ENCODE measurements at regions not wholly inside any gene's neighbourhood (a gene's known extent, or its start where the extent isn't known, plus 50 kb on each side); places are given as distances from the start of the nearest gene placed in this dataset.
"Not testable (repeated sequence)": the region's sequence is repeated elsewhere in the genome, so short reads cannot be mapped to it uniquely, and the experiment has no call there.

- no peak for DNase-seq (ENCODE audit: low read depth in 3 of 3, low spot score in 2 of 3)
These were observed 91.6 kb upstream of the COL1A2 start for GRCh38 chr7:94303118-94303517.

DNA sequence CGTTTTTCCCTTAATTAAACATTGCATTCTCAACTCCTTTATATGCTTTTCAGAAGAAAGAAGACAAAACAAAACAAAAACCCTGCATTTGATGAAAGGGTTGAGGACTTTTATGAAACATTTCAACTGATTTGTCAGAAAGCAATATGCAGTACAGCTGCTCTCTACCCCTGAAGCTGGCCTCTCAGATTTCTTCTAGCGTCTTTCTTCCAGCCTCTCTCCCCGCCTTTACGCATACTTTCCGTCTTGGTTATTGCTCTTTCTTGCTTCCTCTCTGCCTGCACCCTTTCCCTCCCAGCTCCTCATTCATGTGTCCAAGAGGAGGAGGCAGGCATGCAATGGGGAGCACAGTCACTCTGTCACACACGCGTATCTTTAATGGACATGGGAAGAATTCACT is 91.0 kb upstream of the COL1A2 start:
- peak in 2 of 3 donors; percentile 63 to 69 for DNase-seq (ENCODE audit: low read depth in 3 of 3, low spot score in 2 of 3)

- DNase-seq (ENCODE audit: low read depth in 3 of 3, low spot score in 2 of 3), result no peak
These were observed 89.8 kb upstream of the COL1A2 start for GRCh38 chr7:94304878-94305277.

DNA sequence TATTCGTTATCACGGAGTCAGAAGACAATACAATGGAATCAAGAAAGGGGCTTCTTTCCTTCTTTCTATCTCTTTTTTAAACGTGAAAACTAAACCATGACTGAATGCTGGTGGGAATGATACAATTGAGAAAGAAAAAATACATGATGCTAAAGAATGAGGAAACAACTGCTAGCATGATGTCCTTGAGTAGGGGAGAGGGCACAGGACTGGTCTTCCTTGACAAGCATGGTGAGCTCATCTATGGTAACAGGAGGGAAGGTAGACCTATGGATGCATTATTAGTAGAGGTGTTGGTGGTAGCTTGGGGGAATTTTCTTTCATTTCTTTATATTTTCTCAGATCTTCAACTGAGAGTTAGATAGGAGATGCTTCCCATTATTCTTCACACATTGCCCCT is 88.9 kb upstream of the COL1A2 start:
- no peak for DNase-seq (ENCODE audit: low read depth in 3 of 3, low spot score in 2 of 3)

DNA sequence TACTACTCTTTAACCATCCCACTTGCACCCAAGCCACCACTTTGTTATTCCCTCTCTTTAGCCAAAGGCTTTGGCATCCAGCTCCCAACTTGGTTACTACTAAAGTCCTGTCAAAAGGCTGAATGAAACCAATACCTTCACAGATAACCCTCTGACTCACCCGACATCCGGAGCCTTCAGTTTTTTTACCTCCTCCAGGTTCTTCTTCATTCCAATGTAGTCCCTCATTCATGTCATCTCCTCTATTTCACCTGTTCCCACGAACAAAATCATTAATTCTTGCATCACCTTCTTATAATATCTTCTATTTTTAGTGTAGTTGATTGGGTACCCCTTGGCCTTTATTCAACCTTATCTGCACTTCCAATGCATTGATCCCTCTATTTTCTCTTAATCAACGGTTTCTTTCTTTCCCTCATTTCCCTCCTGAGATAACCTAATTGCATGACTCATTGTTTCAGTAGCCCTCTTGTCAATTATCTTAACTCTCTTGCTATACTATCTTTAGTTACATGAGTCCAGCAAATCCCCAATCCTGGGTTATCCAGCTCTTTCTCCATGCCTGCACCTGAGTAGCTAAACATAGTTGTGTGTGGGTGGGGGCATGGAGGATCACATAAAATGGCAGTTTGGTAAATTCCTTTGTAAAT is 87.2 kb upstream of the COL1A2 start:
- no peak for DNase-seq (ENCODE audit: low read depth in 3 of 3, low spot score in 2 of 3)

DNA sequence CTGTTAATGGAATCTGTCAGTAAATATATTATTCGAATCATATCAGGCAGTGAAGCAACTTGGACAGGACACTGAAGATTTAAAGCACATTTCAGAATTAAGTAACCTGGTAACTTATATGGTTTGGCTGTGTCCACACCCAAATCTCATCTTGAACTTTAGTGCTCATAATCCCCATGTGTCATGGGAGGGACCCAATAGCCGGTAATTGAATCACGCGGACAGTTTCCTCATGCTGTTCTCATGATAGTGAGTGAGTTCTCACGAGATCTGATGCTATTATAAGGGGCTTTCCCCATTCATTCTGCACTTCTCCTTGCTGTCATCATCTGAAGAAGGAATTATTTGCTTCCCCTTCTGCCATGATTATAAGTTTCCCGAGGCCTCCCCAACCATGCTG is 83.2 kb upstream of the COL1A2 start:
- DNase-seq (ENCODE audit: low read depth in 3 of 3, low spot score in 2 of 3), result no peak

DNA sequence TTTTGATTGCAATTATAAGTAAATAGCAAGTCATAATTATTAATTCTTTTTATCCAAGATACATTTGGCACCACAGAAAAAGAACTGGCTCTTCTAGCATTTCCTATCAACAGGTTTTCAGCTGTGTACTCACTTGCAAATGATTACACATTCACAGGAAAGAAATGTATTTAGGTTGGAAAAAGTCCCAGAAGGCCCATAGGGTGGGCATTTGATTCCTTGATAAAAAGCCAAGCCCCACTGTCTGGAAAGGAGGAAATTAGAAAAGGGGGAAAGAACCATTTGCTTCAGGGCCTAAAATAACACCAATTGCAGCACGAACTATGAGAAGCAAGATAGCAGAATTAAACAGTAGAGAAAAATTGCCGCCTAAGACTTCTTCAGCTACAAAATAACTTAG is 80.8 kb upstream of the COL1A2 start:
- DNase-seq (ENCODE audit: low read depth in 3 of 3, low spot score in 2 of 3), result no peak

DNA sequence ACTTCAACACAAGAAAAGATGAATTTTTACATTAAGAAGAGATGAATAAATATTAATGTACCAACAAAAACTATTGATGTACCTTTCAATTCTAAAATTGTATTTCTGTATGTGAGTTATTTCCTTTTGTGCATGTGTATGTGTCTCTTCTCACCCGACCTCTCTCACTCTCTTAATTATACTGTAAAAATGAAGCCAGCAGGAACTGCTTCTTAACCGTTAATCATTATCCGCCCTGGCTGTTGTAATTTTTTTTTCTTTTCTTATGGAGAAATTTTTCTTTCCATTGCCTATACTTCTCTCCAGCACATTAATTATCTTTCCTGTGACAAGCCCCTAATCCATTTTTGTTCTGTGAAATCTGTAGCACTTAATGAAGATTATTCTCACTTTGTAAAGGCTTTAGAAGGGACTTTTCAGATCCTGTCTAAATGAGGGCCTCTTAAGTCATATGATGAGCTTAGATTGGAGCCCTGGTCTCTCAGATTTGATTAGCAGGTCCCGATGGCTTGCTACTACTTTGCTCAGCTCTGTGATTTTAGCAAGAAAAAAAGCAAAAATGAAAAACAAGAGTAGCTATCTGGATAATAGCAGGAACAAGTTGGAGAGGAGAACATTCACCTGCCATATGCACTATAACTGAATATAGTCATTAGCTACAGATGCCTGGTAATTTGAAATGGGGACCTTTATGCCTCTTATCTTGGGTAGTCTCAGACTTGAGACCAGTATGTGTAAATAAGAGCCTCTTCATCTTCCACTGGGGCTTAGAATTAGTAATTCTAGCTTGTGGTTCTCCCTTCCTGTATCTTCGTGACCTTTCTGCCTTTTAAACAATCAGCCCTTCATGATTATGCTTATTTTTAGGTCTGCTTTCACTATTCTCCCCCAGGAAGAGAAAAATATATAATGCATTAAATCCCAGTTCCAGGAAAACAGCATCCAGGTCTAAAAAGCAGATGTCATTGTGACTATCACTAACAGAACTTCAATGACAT is 80.0 kb upstream of the COL1A2 start:
- no peak for DNase-seq (ENCODE audit: low read depth in 3 of 3, low spot score in 2 of 3)

DNA sequence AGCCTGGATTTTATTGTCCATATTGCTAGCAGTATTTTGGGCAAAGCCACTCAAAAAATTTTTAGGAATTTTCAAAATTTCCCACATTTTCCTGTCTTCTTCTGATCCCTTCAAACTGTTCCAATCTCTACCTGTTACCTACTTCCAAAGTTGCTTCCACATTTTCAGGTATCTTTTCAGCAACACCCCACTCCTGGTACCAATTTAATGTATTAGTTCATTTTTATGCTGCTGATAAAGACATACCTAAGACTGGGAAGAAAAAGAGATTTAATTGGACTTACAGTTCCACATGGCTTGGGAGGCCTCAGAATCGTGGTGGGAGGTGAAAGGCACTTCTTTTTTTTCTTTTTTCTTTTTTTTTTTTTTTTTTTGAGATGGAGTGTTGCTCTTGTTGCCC is 73.6 kb upstream of the COL1A2 start:
- DNase-seq (ENCODE audit: low read depth in 3 of 3, low spot score in 2 of 3), result not testable (repeated sequence)

- no peak for DNase-seq (ENCODE audit: low read depth in 3 of 3, low spot score in 2 of 3)
These were observed 70.9 kb upstream of the COL1A2 start for GRCh38 chr7:94323844-94324243.

- DNase-seq (ENCODE audit: low read depth in 3 of 3, low spot score in 2 of 3), result no peak
These were observed 70.1 kb upstream of the COL1A2 start for GRCh38 chr7:94324380-94325121.

DNA sequence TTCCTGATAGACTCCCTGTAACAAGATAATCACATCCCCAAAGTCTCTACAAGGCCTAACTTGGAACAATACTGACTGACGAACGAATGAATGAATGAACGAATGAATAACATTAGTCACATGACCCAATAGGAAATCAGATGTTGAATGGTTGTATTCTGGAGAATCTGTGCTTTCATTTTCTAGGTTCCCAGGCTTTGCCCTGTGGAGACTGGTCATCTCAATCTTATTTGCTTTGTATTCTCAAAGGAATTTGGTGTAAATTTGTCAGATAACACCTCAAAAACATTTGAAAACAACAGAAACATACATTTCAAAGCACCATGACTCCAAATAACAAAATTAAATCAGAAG is 69.6 kb upstream of the COL1A2 start:
- DNase-seq (ENCODE audit: low read depth in 3 of 3, low spot score in 2 of 3), result no peak

- no peak for DNase-seq (ENCODE audit: low read depth in 3 of 3, low spot score in 2 of 3)
These were observed 64.2 kb upstream of the COL1A2 start for GRCh38 chr7:94330269-94331020.

GRCh38 chr7:94332571-94332970 is 62.1 kb upstream of the COL1A2 start:
- DNase-seq (ENCODE audit: low read depth in 3 of 3, low spot score in 2 of 3), result no peak

GRCh38 chr7:94333810-94334209 is 60.9 kb upstream of the COL1A2 start:
- DNase-seq (ENCODE audit: low read depth in 3 of 3, low spot score in 2 of 3), result no peak

- no peak for DNase-seq (ENCODE audit: low read depth in 3 of 3, low spot score in 2 of 3)
These were observed 59.1 kb upstream of the COL1A2 start for GRCh38 chr7:94335586-94335985.

DNA sequence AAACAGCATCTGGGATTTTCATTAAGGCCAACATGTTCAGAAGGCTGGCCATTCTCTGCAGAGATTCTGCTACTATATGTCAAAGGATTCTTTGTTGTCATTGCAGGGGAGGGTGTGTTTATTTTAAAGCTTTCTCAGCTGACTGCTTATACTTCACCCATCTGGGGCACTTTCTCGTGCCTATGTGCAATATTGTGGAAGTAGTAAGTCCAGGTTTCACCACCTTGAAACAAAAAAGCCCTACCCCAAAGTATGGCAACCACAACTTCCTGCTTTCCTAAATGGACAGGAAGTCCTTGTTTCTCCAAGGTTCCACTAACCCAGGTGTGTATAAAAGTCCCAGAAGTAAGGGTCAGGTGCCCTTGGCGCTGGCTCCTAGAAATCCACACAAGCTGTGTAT is 58.7 kb upstream of the COL1A2 start:
- DNase-seq (ENCODE audit: low read depth in 3 of 3, low spot score in 2 of 3), result no peak

GRCh38 chr7:94338921-94339371 is 55.7 kb upstream of the COL1A2 start:
- DNase-seq (ENCODE audit: low read depth in 3 of 3, low spot score in 2 of 3), result no peak

- no peak for DNase-seq (ENCODE audit: low read depth in 3 of 3, low spot score in 2 of 3)
These were observed 49.9 kb upstream of the COL1A2 start for GRCh38 chr7:94344826-94345225.

All from right renal cortex interstitium (tissue), 3 donors.